ENCODE measurements at regions not wholly inside any gene's neighbourhood (a gene's known extent, or its start where the extent isn't known, plus 50 kb on each side); places are given as distances from the start of the nearest gene placed in this dataset.

- TF ChIP-seq CTCF (IDR thresholded peaks at IDR 0.05; ENCODE audit: low read depth, low read length) (no peak), POLR2A (IDR thresholded peaks at IDR 0.05; ENCODE audit: extremely low read depth, insufficient read length) (no peak), MAX (IDR thresholded peaks at IDR 0.05; ENCODE audit: low read depth, low read length) (no peak), MYC (IDR thresholded peaks at IDR 0.05; ENCODE audit: low read depth, low read length) (no peak)
Measured at GRCh38 chr9:117795271-117795670, 91.1 kb downstream of the TLR4 start.
